B cell (primary cell): ENCODE measurements at regions not wholly inside any gene's neighbourhood (a gene's known extent, or its start where the extent isn't known, plus 50 kb on each side); places are given as distances from the start of the nearest gene placed in this dataset.

Experiments used
- ATAC-seq: fragments of 200-7000 bp; cut with Tn5 transposase; one replicate; pipeline ENCODE4 v1.10.0; 2021; ENCODE audit warnings: low read depth, mild to moderate bottlenecking, moderate number of reproducible peaks, moderate library complexity
- CTCF ChIA-PET: fragments of 350-600 bp; sonication (Branson Sonifier 250); formaldehyde crosslinking; loops from one replicate; lab custom pipeline; 2021; ENCODE audit warnings: antibody characterized with exemption, inconsistent platforms; lab: Charles Lee
- POLR2A ChIA-PET: fragments of 350-600 bp; sonication (Branson Sonifier 250); formaldehyde crosslinking; loops from one replicate; lab custom pipeline; 2021; ENCODE audit warnings: antibody characterized with exemption; lab: Charles Lee
- DNase-seq: peaks from one replicate; pipeline ENCODE4 v3.0.0; 2013
- H2AFZ ChIP-seq: 2 replicates; pipeline ENCODE4 v1.6.1; 2012; ENCODE audit warnings: mild to moderate bottlenecking, low read depth, low read length; ENCODE audit not compliant: insufficient read depth, poor library complexity, severe bottlenecking
- H3K27ac ChIP-seq, 2 donors: 1 replicate in 1 of 2; 2 replicates in 1 of 2; pipeline ENCODE4 v1.5.1; 2012 to 2013; ENCODE audit warnings: low read length in 2 of 2, mild to moderate bottlenecking in 2 of 2, moderate library complexity in 1 of 2
- H3K27me3 ChIP-seq, 4 experiments: fragments of 200-600 bp in 1 of 4; sonication (generic) in 1 of 4; replicated peaks in 1 of 4; 1 replicate in 2 of 4; 2 replicates in 2 of 4; pipeline versions ENCODE4 v1.6.1 to v1.7.0; 2013 to 2016; ENCODE audit warnings: low read length in 3 of 4, mild to moderate bottlenecking in 2 of 4, mixed read lengths in 1 of 4, moderate library complexity in 1 of 4; ENCODE audit not compliant: insufficient read depth in 4 of 4, control insufficient read depth in 3 of 4; ENCODE audit errors: control extremely low read depth in 1 of 4
- H3K36me3 ChIP-seq, 2 experiments: replicated peaks in 1 of 2; 1 replicate in 1 of 2; 2 replicates in 1 of 2; pipeline versions ENCODE4 v1.6.1 to v1.7.1; 2013; ENCODE audit warnings: low read length in 1 of 2; ENCODE audit not compliant: insufficient read depth in 2 of 2, control insufficient read depth in 1 of 2; ENCODE audit errors: control extremely low read depth in 1 of 2, extremely low read depth in 1 of 2
- H3K4me1 ChIP-seq, 2 donors: fragments of 200-600 bp in 1 of 2; sonication (generic) in 1 of 2; 1 replicate in 1 of 2; 2 replicates in 1 of 2; pipeline versions ENCODE4 v1.5.1 to v1.6.1; 2013 to 2017; ENCODE audit warnings: low read length in 2 of 2; ENCODE audit not compliant: control insufficient read depth in 2 of 2, insufficient read depth in 2 of 2
- H3K4me2 ChIP-seq: replicated peaks from 2 replicates; pipeline ENCODE3; 2012; ENCODE audit warnings: mild to moderate bottlenecking, low read depth, low read length; ENCODE audit not compliant: poor library complexity, severe bottlenecking
- H3K4me3 ChIP-seq, 5 experiments: fragments of 200-600 bp in 1 of 5; sonication (generic) in 1 of 5; 1 replicate in 3 of 5; 2 replicates in 2 of 5; pipeline versions ENCODE4 v1.5.1 to v1.7.0; 2011 to 2016; ENCODE audit warnings: low read length in 4 of 5, mild to moderate bottlenecking in 4 of 5, low read depth in 2 of 5, control low read depth in 1 of 5, moderate library complexity in 1 of 5; ENCODE audit not compliant: insufficient read depth in 1 of 5; ENCODE audit errors: control extremely low read depth in 1 of 5, extremely low read depth in 1 of 5
- H3K79me2 ChIP-seq: fragments of 200-600 bp; sonication (generic); one replicate; pipeline ENCODE4 v1.6.0; 2016; ENCODE audit warnings: low read length; ENCODE audit not compliant: control insufficient read depth, insufficient read depth
- H3K9ac ChIP-seq: fragments of 200-600 bp; sonication (generic); 2 replicates; pipeline ENCODE4 v1.6.1; 2017; ENCODE audit warnings: mild to moderate bottlenecking, low read length, moderate library complexity
- H3K9me3 ChIP-seq, 3 donors: one replicate each; pipeline versions ENCODE4 v1.6.1 to v1.7.1; 2013; ENCODE audit warnings: low read length in 2 of 3; ENCODE audit not compliant: control insufficient read depth in 2 of 3, insufficient read depth in 1 of 3; ENCODE audit errors: control extremely low read depth in 1 of 3
- H4K20me1 ChIP-seq: 2 replicates; pipeline ENCODE4 v1.6.0; 2012; ENCODE audit warnings: mild to moderate bottlenecking, low read length; ENCODE audit not compliant: insufficient read depth, control insufficient read depth, poor library complexity, severe bottlenecking
- H3K27ac Mint-ChIP-seq: one replicate; pipeline ENCODE4 v1.8.0; 2021; ENCODE audit warnings: mixed read lengths
- H3K27me3 Mint-ChIP-seq: one replicate; pipeline ENCODE4 v1.8.0; 2021; ENCODE audit warnings: mixed read lengths
- H3K4me1 Mint-ChIP-seq: one replicate; pipeline ENCODE4 v1.8.0; 2021; ENCODE audit warnings: mixed read lengths
- H3K4me3 Mint-ChIP-seq: one replicate; pipeline ENCODE4 v1.8.0; 2021; ENCODE audit warnings: mixed read lengths
- H3K9me3 Mint-ChIP-seq: one replicate; pipeline ENCODE4 v1.8.0; 2022; ENCODE audit warnings: mixed read lengths; ENCODE audit not compliant: insufficient read depth
- EZH2 ChIP-seq: IDR thresholded peaks from 2 replicates; pipeline ENCODE4 v1.6.1; 2012; ENCODE audit warnings: borderline replicate concordance, low read depth, mild to moderate bottlenecking, moderate library complexity, low read length; ENCODE audit not compliant: insufficient read depth, poor library complexity, severe bottlenecking
- WGBS: methylation state at CpG from one replicate; pipeline ENCODE4 v1.1.5; 2013; ENCODE audit warnings: missing lambda C conversion rate; ENCODE audit not compliant: insufficient coverage; 5-methylcytosine and 5-hydroxymethylcytosine counted together
- intact Hi-C: fragments of 100-400 bp; cut with micrococcal nuclease; formaldehyde crosslinking; loops from one replicate; pipeline ENCODE4 v1.10.0; 2022
- TF ChIP-seq, protein P1 (sequence below): fragments of 200-600 bp; IDR thresholded peaks from one replicate; pipeline ENCODE4 v1.8.0; 2022; ENCODE audit warnings: antibody characterized with exemption, mild to moderate bottlenecking

DNA sequence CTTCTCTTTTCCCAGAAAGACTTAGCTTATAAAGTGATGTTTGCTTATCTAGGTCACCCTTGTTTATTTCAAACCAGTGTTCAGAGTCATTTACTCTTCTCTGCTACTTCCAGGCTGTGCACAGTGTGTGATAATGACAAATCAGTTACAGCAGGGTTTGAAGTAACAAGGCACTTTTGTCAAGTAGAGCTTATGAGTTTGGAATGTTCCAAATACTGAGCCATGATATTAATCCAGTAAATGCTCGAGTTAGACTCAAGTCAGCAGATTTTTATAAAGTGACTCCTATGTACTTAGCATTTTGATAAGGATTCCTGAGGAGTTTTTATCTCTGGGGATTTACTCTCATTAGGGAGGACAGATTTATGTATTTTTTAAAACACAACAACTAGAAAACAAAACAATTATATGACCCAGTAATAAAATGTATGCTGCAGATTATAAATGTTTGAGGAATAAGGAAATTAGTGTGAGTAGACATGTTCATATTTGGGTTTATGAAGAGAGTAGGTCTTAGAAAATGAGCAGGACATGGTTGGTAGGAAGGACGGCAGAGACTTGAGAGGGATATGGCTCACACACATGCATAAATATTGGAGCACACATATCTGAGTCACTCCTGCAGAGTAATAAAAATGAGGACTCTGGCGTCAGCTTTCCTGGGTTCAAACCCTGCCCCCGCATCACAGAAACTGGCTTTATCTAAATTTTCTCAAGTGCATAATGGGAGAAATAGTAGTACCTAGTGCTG, 271.2 kb downstream of the FBXO8 start:
- POLR2A ChIA-PET = no interaction called here
- H3K27me3 ChIP-seq = no peaks in the 10 kb centered on the region
- no peak for TF ChIP-seq EZH2
- TF ChIP-seq, protein P1, sequence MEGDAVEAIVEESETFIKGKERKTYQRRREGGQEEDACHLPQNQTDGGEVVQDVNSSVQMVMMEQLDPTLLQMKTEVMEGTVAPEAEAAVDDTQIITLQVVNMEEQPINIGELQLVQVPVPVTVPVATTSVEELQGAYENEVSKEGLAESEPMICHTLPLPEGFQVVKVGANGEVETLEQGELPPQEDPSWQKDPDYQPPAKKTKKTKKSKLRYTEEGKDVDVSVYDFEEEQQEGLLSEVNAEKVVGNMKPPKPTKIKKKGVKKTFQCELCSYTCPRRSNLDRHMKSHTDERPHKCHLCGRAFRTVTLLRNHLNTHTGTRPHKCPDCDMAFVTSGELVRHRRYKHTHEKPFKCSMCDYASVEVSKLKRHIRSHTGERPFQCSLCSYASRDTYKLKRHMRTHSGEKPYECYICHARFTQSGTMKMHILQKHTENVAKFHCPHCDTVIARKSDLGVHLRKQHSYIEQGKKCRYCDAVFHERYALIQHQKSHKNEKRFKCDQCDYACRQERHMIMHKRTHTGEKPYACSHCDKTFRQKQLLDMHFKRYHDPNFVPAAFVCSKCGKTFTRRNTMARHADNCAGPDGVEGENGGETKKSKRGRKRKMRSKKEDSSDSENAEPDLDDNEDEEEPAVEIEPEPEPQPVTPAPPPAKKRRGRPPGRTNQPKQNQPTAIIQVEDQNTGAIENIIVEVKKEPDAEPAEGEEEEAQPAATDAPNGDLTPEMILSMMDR = no peak
- H3K4me2 ChIP-seq = no peak overlapping the region
- no peaks in the 10 kb centered on the region for H3K79me2 ChIP-seq
- H4K20me1 ChIP-seq = no peaks in the 10 kb centered on the region
- no peaks in the 10 kb centered on the region for H3K9me3 Mint-ChIP-seq
- no peak overlapping the region for H3K27ac Mint-ChIP-seq
- no peak overlapping the region for H3K4me3 ChIP-seq
- H3K4me1 Mint-ChIP-seq = no peaks in the 10 kb centered on the region
- CTCF ChIA-PET = no interaction called here
- no peak overlapping the region for H3K9ac ChIP-seq
- no peak overlapping the region for H3K4me3 Mint-ChIP-seq
- H2AFZ ChIP-seq = no peak overlapping the region
- no peaks in the 10 kb centered on the region for H3K4me1 ChIP-seq
- no peaks in the 10 kb centered on the region for H3K27me3 Mint-ChIP-seq
- ATAC-seq (no peak), DNase-seq (no peak)
- H3K27ac ChIP-seq = no peak overlapping the region
- no peaks in the 10 kb centered on the region for H3K9me3 ChIP-seq
- no peaks in the 10 kb centered on the region for H3K36me3 ChIP-seq
- no CpG with 5 or more reads among the region's 4 CpGs for WGBS
- intact Hi-C loops = no loop called here

DNA sequence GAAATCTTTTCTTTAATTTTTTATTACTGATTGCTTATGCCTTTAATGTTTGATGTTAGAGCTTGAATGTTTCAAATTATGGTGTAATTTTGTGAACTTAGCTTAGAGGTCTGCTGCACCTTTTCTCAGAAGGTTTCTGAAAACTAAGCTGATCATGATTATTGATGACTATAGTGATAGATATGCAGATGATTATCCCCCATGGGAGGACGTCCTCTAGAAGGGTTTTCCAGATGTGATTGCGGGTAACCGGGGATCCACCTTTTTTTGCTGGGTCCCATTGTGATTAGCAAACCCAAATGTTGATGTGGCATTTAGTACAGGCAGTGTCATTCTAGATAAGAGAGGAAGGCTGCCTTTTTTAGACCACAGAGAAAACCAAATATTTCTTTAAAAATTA, 272.9 kb downstream of the FBXO8 start:
- 100% methylated on average over 2 of the region's 3 CpGs for WGBS
- H3K4me1 Mint-ChIP-seq = no peaks in the 10 kb centered on the region

More for the DNA sequence above, 272.9 kb downstream of the FBXO8 start:
- intact Hi-C loops = no loop called here
- Histone ChIP-seq H3K9ac (no peak overlapping the region), H2AFZ (no peak overlapping the region), H3K27ac (no peak overlapping the region), H3K4me1 (no peaks in the 10 kb centered on the region), H3K27me3 (no peaks in the 10 kb centered on the region), H3K79me2 (no peaks in the 10 kb centered on the region), H3K9me3 (no peaks in the 10 kb centered on the region), H3K4me3 (no peak overlapping the region), H3K36me3 (no peaks in the 10 kb centered on the region), H4K20me1 (no peaks in the 10 kb centered on the region), H3K4me2 (no peak overlapping the region)
- Mint-ChIP-seq H3K4me3 (no peak overlapping the region), H3K27ac (no peak overlapping the region), H3K9me3 (no peaks in the 10 kb centered on the region), H3K27me3 (no peaks in the 10 kb centered on the region)
- no peak for ATAC-seq
- CTCF ChIA-PET = no interaction called here
- DNase-seq = no peak
- TF ChIP-seq EZH2 = no peak
- TF ChIP-seq, protein P1 = no peak
- POLR2A ChIA-PET = no interaction called here
